ENCODE measurements at regions not wholly inside any gene's neighbourhood (a gene's known extent, or its start where the extent isn't known, plus 50 kb on each side); places are given as distances from the start of the nearest gene placed in this dataset.

DNA sequence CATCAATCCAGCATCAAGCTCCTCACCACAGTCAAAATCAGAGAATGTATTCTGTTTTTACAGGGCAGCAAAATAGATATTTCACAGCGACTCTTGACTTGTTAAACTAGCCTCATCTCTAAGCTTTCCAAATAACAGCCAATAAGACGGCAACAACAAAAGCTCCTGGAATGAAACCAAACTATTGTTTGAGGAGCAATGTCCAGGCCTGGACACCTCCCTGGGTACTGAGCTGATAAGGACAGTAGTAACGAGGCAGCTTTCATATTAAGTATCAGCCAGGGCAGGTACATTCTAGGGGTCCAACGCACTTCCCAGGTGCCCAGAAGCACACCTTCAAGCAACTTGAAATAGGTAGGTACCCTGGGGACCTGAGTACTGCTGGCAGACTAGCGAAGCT, 260.3 kb downstream of the ENC1 start (continued):
- TF ChIP-seq, protein P1, sequence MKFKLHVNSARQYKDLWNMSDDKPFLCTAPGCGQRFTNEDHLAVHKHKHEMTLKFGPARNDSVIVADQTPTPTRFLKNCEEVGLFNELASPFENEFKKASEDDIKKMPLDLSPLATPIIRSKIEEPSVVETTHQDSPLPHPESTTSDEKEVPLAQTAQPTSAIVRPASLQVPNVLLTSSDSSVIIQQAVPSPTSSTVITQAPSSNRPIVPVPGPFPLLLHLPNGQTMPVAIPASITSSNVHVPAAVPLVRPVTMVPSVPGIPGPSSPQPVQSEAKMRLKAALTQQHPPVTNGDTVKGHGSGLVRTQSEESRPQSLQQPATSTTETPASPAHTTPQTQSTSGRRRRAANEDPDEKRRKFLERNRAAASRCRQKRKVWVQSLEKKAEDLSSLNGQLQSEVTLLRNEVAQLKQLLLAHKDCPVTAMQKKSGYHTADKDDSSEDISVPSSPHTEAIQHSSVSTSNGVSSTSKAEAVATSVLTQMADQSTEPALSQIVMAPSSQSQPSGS (IDR thresholded peaks at IDR 0.05; ENCODE audit: low read length): no peak
